BLaER1 treated with 17β-estradiol and CSF1 and Interleukin-3, amounts not matched to agents 10 nM and 100 nM (cell line): ENCODE measurements at regions not wholly inside any gene's neighbourhood (a gene's known extent, or its start where the extent isn't known, plus 50 kb on each side); places are given as distances from the start of the nearest gene placed in this dataset.
A peak's percentile ranks its signal among the peaks of the same experiment; 100 is the strongest.

Experiments
- H3K27ac ChIP-seq, 11 experiments: shearing (Covaris generic); formaldehyde crosslinking; 2 replicates each; pipeline ENCODE4 v1.8.1; 2022
- H3K27me3 ChIP-seq, 11 experiments: shearing (Covaris generic); formaldehyde crosslinking; 2 replicates each; pipeline ENCODE4 v1.8.1; 2022
- H3K36me3 ChIP-seq, 11 experiments: shearing (Covaris generic); formaldehyde crosslinking; 2 replicates each; pipeline ENCODE4 v1.8.1; 2022
- H3K4me1 ChIP-seq, 10 experiments: shearing (Covaris generic); formaldehyde crosslinking; 2 replicates each; pipeline ENCODE4 v1.8.1; 2022
- H3K4me2 ChIP-seq, 11 experiments: shearing (Covaris generic); formaldehyde crosslinking; 2 replicates each; pipeline ENCODE4 v1.8.1; 2022
- H3K4me3 ChIP-seq, 10 experiments: shearing (Covaris generic); formaldehyde crosslinking; 2 replicates each; pipeline ENCODE4 v1.8.1; 2022
- H3K9ac ChIP-seq, 11 experiments: shearing (Covaris generic); formaldehyde crosslinking; 2 replicates each; pipeline ENCODE4 v1.8.1; 2022
- H3K9me3 ChIP-seq, 11 experiments: shearing (Covaris generic); formaldehyde crosslinking; replicated peaks in 1 of 11; 2 replicates each; pipeline ENCODE4 v1.8.1; 2022
- H4K20me1 ChIP-seq, 11 experiments: shearing (Covaris generic); formaldehyde crosslinking; 2 replicates each; pipeline ENCODE4 v1.8.1; 2022
- Cebpa-rat ChIP-seq, 11 experiments: shearing (Covaris generic); IDR thresholded peaks; 2 replicates each; pipeline ENCODE4 v1.8.1; 2022

DNA sequence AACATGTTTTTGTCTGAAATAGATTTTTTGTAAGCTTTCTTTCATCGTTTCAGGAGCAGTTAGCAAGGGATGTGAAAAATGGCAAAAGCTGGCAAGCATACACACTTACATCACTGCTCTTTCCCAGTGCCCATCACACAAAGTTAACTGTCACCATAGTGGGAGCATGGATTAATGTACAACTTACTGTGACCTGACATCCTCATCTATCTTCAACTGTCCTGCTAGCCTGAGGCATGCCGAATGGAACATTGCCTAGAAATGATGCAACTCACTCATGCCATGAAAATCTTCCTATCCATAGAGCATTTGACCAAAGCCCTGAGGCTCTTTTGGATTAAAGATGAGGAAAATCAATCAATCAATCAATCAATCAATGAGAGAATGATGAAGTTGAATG, 491.7 kb upstream of the SLC10A2 start:
- TF ChIP-seq Cebpa-rat (IDR thresholded peaks at IDR 0.05): no peak
- no peak overlapping the region for H3K4me3 ChIP-seq
- no peaks in the 10 kb centered on the region for H3K36me3 ChIP-seq
- H3K27ac ChIP-seq: no peak overlapping the region
- no peaks in the 10 kb centered on the region for H3K27me3 ChIP-seq
- H3K4me2 ChIP-seq: no peak overlapping the region
- H3K9me3 ChIP-seq: peaks cover 6 to 23% (median 14%) of the 10 kb centered on the region in 11 experiments; a peak in 15 of 22 replicates
- no peak overlapping the region for H3K9ac ChIP-seq
- H4K20me1 ChIP-seq: no peaks in the 10 kb centered on the region
- H3K4me1 ChIP-seq: peaks cover 0 to 12% (median 6%) of the 10 kb centered on the region in 10 experiments; a peak in 11 of 20 replicates

- H3K9ac ChIP-seq: no peak overlapping the region
- H3K36me3 ChIP-seq: no peaks in the 10 kb centered on the region
- H3K4me3 ChIP-seq: no peak overlapping the region
- no peak overlapping the region for H3K4me2 ChIP-seq
- peaks cover 0 to 12% (median 6%) of the 10 kb centered on the region in 10 experiments; a peak in 11 of 20 replicates for H3K4me1 ChIP-seq
- no peaks in the 10 kb centered on the region for H3K27me3 ChIP-seq
- no peaks in the 10 kb centered on the region for H4K20me1 ChIP-seq
- peaks cover 0 to 13% (median 10%) of the 10 kb centered on the region in 11 experiments; a peak in 13 of 22 replicates for H3K9me3 ChIP-seq
- no peak for TF ChIP-seq Cebpa-rat (IDR thresholded peaks at IDR 0.05)
- no peak overlapping the region for H3K27ac ChIP-seq
These were observed 490.5 kb upstream of the SLC10A2 start for GRCh38 chr13:103556681-103557080.

- no peak for TF ChIP-seq Cebpa-rat (IDR thresholded peaks at IDR 0.05)
- Histone ChIP-seq H3K27ac (no peak overlapping the region), H3K4me2 (no peak overlapping the region)
These were observed 481.7 kb upstream of the SLC10A2 start for GRCh38 chr13:103547914-103548313.

DNA sequence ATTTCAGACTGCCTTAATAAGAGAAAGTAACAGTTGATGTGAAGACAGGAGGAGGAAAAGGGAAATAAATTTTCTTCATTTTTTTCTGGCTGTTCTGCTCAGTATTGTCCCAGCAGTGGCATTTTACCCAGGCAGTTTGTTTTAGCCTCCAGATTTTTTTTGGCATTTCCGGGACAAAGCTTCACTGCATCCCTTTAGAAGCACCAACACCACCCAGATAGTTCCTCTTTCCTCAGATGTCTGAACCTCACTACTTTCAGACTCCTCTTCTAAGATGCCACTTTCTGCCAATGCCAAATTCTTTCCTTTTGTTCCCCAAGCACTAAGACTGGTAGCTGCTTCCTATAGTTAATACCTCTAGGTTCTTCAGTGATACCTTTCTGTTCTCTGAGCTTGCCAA, 480.1 kb upstream of the SLC10A2 start:
- Histone ChIP-seq H3K4me1 (peaks cover 14 to 16% (median 15%) of the 10 kb centered on the region in 10 experiments; a peak in 17 of 20 replicates), H3K36me3 (no peaks in the 10 kb centered on the region), H4K20me1 (no peaks in the 10 kb centered on the region), H3K27me3 (no peaks in the 10 kb centered on the region), H3K4me2 (peak overlapping the region; percentile 6 to 49 (median 36); a peak in 17 of 22 replicates), H3K9me3 (peaks cover 28 to 39% (median 32%) of the 10 kb centered on the region in 11 experiments), H3K9ac (no peak overlapping the region), H3K4me3 (no peak overlapping the region), H3K27ac (peak overlapping the region in 5 of 11 experiments; percentile 3 to 39 (median 15); a peak in 4 of 22 replicates)
- no peak for TF ChIP-seq Cebpa-rat (IDR thresholded peaks at IDR 0.05)

More at GRCh38 chr13:103547914-103548313, 481.7 kb upstream of the SLC10A2 start:
- Histone ChIP-seq H3K9me3 (peaks cover 23 to 32% (median 26%) of the 10 kb centered on the region in 11 experiments), H3K9ac (no peak overlapping the region), H3K4me3 (no peak overlapping the region), H4K20me1 (no peaks in the 10 kb centered on the region), H3K27me3 (no peaks in the 10 kb centered on the region), H3K4me1 (peaks cover 14 to 16% (median 15%) of the 10 kb centered on the region in 10 experiments; a peak in 17 of 20 replicates), H3K36me3 (no peaks in the 10 kb centered on the region)

GRCh38 chr13:103542648-103543047, 476.4 kb upstream of the SLC10A2 start:
- Histone ChIP-seq H3K4me2 (no peak overlapping the region), H3K27me3 (no peaks in the 10 kb centered on the region), H3K9ac (no peak overlapping the region), H3K4me3 (no peak overlapping the region), H4K20me1 (no peaks in the 10 kb centered on the region), H3K4me1 (peaks cover 14 to 16% (median 15%) of the 10 kb centered on the region in 10 experiments; a peak in 17 of 20 replicates), H3K36me3 (no peaks in the 10 kb centered on the region), H3K27ac (no peak overlapping the region), H3K9me3 (peaks cover 28 to 37% (median 31%) of the 10 kb centered on the region in 11 experiments)
- no peak for TF ChIP-seq Cebpa-rat (IDR thresholded peaks at IDR 0.05)

DNA sequence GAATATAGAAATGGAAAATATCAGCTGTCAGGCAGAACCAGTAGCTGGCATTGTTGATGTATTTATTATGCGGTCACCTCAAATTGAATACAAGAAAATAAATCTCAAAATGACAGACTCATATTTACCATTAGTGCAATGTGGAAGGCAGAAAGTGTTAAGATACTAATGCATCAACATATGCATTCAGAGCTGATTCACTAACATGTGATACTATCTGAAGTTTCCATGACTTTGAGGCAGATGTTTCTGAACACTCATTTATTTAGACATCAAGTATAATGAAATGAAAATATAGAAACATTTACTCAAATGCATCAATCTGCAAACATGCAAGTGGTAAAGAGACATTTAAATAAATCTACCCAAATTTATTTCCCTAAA, 474.2 kb upstream of the SLC10A2 start:
- Histone ChIP-seq H3K27me3 (no peaks in the 10 kb centered on the region), H4K20me1 (no peaks in the 10 kb centered on the region; a peak in 1 of 22 replicates), H3K4me2 (no peak overlapping the region), H3K4me3 (no peak overlapping the region), H3K4me1 (no peaks in the 10 kb centered on the region; a peak in 2 of 20 replicates), H3K27ac (no peak overlapping the region), H3K36me3 (no peaks in the 10 kb centered on the region), H3K9me3 (peaks cover 24 to 32% (median 29%) of the 10 kb centered on the region in 11 experiments), H3K9ac (no peak overlapping the region)
- no peak for TF ChIP-seq Cebpa-rat (IDR thresholded peaks at IDR 0.05)

DNA sequence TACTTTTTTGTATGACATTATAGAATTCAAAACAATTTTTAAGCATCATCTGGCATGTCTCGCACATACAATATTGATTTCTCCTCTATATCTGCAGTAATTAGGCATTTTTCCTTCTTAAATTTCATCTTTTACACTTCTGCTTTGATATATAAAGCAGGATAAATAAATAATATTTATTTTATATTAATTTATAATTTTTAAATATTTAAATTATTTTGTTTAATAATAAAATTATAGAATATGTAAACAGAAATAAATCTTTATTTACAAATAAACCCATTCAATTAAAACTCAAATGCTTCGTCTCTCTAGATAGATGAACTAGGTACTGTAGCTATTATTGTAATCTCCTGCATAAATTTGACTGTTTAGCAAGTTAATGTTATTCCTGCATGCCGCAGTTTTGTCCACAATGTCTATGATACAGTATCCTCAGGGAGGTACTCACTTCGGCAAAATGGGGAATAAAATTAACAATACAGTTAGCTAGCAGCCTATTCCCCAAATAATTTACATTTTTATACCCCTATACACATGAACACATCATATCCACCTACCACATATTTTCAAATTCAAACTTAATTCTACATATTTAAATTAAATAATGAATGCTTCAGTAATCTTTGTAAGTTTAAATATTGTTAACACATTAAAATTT, 473.6 kb upstream of the SLC10A2 start:
- no peak overlapping the region for H3K4me2 ChIP-seq
- H3K36me3 ChIP-seq: no peaks in the 10 kb centered on the region
- H3K4me1 ChIP-seq: no peaks in the 10 kb centered on the region
- peaks cover 18 to 26% (median 23%) of the 10 kb centered on the region in 11 experiments for H3K9me3 ChIP-seq
- no peak for TF ChIP-seq Cebpa-rat (IDR thresholded peaks at IDR 0.05)
- H3K27ac ChIP-seq: no peak overlapping the region
- H3K9ac ChIP-seq: no peak overlapping the region
- no peak overlapping the region for H3K4me3 ChIP-seq
- H3K27me3 ChIP-seq: no peaks in the 10 kb centered on the region
- no peaks in the 10 kb centered on the region; a peak in 1 of 22 replicates for H4K20me1 ChIP-seq

DNA sequence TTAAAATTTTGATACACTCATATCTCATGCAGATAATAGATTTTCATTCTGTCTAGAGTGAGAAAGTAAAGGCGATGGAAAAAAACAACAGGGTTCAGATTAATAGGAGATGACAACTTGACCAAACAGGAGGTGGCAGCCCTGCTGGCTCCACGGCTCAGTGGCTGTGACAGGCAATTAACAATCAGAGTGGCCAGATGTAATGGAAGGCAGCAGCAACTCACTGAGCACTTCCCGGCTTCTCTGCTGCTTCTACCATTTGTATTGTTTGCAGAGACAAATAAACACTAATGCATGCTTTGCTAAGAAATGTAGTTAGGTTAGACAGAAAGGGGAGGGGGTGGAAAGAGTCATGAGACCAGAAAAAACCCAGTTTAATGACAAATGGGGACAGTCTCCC, 473.0 kb upstream of the SLC10A2 start:
- Histone ChIP-seq H3K4me2 (no peak overlapping the region), H3K9me3 (peaks cover 12 to 20% (median 18%) of the 10 kb centered on the region in 11 experiments), H3K4me1 (no peaks in the 10 kb centered on the region), H3K9ac (no peak overlapping the region), H3K36me3 (no peaks in the 10 kb centered on the region), H3K27me3 (no peaks in the 10 kb centered on the region), H4K20me1 (no peaks in the 10 kb centered on the region; a peak in 1 of 22 replicates), H3K27ac (no peak overlapping the region), H3K4me3 (no peak overlapping the region)
- TF ChIP-seq Cebpa-rat (IDR thresholded peaks at IDR 0.05): no peak

DNA sequence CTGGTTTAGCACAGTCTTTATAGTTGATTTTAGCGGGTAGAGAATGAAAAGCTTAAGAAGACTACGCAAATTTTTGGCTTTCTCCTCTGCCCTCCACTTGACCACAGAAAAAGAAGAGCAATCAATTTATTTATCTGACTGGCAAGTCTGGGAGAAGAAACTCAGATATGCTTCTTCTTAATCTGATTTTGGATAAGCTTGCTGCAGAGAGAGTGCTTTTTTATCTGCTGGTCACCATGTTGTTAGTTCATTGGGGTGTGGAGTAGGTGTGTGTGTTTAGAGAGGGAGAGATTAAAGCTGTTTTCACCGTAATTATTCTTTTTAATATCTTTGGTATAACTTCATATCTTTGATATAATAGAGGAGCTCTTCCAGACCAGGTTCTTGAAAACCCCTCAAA, 471.4 kb upstream of the SLC10A2 start:
- Histone ChIP-seq H3K4me1 (no peaks in the 10 kb centered on the region), H3K27me3 (no peaks in the 10 kb centered on the region), H3K4me2 (no peak overlapping the region), H3K36me3 (no peaks in the 10 kb centered on the region), H3K9me3 (peaks cover under 1 to 5% (median 4%) of the 10 kb centered on the region in 11 experiments; a peak in 16 of 22 replicates), H3K9ac (no peak overlapping the region), H3K4me3 (no peak overlapping the region), H4K20me1 (no peaks in the 10 kb centered on the region; a peak in 1 of 22 replicates), H3K27ac (no peak overlapping the region)
- no peak for TF ChIP-seq Cebpa-rat (IDR thresholded peaks at IDR 0.05)
